ENCODE measurements at regions not wholly inside any gene's neighbourhood (a gene's known extent, or its start where the extent isn't known, plus 50 kb on each side); places are given as distances from the start of the nearest gene placed in this dataset.

DNA sequence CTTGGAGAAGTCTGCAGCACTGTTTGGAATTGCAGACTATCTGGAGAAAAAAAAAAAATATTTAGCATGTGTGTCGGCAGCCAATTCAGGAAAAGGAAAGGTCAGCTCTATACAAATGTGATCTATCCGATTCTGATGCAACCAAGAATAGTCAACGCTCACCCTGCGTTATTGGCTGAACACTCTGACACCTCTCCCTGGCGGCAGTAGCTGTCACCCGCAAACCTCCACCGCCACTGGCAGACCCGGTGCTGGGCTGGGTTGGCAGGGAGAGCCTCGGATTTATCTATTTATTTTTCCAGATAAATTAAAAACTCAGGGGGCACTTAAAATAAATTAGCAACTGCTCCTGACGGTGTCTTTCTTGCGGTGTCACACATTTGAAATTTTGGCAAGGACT is 409.7 kb downstream of the VRK1 start:
- DNase-seq (ENCODE audit: low spot score), result no peak

DNA sequence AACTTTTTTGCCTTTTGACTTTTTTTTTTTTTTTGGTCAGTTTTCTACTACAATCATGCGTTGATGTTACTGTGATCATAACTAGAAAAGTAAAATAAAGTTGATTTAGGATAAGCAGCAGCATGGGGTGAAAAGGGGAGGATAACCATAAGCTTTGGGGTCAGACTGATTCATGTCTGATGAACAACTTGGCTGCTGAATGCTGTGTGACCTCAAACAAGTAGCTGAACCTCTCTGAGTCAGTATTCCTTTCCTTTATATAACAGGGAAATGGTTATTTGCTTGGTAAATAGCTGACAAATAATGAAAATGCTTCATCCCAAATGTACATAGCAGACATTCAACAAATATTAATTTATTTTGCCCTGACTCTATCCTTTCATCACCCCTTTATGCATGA is 413.0 kb downstream of the VRK1 start:
- DNase-seq (ENCODE audit: low spot score), result no peak

DNA sequence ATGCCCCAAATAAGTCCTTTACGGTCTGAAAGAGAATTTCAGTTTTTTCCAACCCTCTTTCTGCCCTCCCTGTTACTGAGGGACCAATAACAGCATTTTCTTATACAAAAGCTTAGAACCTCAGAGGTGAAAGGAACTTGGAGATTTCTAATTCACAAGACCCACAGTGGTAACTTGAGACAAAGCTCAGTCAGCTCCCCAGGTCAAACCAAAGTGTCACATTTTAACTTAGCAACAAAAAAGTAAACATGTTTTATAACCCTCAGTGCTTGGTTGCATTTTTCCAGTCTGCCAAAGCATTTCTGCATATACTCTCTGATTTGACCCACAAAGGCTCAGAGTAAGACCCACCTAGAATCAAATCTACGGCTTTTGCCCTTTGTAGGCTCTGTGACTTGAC is 415.2 kb downstream of the VRK1 start:
- DNase-seq (ENCODE audit: low spot score), result no peak

DNA sequence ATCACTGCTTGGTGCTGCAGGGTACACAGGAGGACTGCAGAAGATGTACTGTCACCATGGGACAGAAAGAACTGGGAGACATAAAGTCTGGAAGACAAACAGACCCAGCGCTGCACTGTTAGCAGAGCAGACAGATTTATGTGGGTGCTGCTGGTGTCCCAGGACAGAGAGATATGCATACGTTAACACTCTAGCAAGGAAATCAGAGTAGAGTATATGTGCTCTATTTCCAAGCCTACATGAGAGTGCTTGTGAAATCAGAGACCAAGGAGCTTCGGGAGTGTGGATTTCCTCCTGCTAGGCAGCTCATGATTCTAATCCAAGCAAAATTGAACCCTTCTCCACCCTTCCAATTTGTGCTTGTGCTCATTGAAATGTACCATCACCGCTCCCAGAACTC is 416.5 kb downstream of the VRK1 start:
- no peak for DNase-seq (ENCODE audit: low spot score)

DNA sequence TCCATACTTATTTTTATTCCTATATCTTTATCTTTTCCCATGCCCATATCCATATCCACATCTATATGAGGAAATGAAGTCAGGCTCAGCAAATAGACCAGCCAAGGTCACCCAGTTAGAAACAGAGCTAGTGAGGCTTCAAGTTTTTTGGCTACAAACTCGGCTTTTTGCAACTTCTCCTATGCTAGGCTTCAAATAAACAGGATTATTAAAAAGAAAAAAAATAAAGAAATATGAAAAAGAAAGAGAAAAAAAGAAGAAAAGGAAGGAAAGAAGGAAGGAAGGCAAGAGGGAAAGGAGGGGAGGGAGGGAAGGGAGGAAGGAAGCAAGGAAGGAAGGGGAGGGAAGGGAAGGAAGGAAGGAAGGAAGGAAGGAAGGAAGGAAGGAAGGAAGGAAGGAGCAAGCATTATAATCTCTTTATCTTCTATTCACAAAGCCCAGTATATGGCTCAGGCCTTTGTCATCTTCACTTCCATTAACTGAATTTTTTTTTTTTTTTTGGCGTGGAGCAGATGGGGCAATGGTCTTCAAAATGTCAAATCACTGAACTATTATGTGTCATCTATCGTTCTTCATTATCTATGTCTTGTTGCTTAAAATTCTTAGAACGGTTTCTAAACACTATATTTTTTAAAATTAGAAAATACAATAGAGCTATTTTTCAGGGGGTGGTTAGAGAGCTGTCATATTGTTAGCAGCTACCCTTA is 418.2 kb downstream of the VRK1 start:
- no peak for DNase-seq (ENCODE audit: low spot score)

DNA sequence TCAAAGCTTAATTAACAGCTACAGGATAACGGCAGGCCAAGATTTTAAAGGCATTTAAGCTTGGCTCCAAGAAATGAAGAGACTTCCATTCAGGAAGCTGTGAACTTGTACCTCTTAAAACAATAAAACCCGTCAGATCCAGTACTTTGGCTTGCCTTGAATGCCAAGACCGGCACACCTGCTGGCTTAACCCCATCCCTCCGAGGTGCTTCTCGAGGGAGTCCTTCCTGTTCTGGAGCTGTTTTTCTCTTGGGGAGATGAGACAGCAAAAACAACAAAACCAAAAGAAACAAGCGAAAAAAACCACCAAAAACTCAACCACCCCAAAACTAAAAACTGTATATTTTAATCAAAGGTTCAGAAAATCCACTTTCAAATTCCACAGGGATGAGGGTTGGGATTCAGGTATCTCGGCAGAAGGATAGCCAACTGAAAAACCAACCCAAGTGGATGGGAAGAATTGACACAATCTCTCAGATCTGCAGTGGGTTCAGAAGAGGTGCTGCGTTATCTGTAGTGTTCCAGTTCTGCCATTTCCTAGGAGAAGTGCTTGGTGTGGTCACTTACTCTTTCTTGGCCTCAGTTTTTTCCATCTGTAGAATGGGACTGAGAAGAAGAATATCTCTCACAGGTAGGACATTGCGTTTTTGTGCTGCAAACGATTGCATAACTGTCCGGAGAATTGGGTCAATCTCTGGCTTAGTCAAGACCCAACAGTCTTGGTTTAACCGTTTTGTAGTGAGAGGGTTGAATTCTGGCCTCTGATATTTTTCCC is 420.1 kb downstream of the VRK1 start:
- no peak for DNase-seq (ENCODE audit: low spot score)

DNA sequence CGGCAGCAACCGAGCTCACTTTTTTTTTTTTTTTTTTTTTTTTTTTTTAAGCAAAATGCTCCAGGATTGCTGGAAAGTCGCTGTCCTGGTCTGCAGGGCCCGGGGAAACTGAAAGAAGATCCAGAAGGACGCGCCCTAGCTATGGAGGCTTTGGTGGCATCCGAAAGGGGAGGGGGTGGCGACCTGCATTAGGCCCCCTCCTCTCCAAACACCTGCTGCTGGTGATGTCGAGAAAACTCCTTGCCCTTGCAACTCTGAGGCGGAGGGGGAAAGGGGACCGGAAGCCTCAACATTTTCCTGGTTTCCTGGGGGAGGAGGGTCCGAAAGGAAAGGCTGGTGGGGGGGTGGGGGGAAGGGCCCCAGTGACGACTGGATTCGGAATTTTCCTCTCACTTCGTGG is 421.1 kb downstream of the VRK1 start:
- no peak for DNase-seq (ENCODE audit: low spot score)

DNA sequence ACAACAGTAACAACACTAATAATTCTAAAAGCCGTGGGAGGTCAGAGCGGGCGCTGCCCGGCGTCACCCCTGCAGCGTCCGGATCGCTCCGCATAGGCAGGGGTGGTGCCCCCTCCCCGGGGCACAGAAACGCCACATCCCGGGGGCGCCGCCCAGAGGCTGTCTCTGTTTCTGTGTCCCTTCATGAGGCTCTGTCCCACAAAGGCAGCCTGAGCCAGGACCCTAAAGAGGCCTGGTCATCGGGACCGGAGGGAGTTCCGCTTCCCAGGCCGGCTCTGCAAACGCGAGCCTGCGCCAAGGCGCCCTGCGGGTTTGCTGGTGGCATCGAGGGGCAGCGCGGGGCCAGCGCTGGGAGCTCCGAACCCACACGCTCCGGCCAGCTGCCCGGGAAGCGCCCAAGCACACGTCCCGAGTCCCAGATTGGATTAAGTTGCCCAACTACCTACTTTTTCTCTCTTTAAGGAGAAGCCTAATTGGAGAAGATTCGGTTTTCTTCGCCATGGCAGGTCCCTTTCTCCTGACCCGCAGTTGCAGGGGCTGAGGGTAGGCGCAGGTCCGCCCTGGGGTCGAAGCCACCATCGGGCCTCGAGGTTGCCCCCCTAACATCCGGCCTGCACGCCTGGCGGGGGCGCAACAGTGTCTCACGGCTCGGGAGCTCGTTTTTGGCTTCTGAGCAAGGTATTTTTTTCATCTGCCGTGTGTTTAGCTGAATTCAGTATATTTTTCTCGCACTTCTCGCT is 421.7 kb downstream of the VRK1 start:
- no peak for DNase-seq (ENCODE audit: low spot score)

DNA sequence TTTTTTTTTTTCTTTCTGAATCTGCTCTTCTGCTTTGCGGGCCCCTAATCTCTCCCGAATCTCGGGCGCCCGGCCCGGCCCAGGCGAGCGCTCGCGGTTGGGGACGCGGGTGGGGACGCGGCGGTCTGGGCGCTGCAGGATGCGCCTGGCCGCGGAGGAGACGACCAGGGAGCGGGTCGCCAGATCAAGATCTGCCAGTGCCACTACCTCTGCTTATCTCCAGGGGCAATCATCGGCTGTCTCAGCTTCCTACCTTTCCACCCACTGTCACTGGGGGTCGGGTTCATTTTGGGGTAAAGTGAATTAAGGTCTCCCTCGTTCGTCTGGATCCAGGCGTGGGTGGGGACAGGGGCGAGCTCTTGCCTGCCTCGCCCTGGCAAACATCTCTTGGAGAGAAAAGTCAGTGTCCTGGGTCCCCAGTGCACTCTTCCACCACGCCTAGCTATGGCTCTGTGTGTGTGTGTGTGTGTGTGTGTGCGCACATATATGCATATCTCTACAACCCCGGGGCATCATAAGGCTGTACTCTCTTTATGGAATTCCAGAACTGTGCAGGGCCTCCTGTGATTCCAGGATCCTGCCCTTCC is 422.3 kb downstream of the VRK1 start:
- DNase-seq (ENCODE audit: low spot score), result no peak

DNA sequence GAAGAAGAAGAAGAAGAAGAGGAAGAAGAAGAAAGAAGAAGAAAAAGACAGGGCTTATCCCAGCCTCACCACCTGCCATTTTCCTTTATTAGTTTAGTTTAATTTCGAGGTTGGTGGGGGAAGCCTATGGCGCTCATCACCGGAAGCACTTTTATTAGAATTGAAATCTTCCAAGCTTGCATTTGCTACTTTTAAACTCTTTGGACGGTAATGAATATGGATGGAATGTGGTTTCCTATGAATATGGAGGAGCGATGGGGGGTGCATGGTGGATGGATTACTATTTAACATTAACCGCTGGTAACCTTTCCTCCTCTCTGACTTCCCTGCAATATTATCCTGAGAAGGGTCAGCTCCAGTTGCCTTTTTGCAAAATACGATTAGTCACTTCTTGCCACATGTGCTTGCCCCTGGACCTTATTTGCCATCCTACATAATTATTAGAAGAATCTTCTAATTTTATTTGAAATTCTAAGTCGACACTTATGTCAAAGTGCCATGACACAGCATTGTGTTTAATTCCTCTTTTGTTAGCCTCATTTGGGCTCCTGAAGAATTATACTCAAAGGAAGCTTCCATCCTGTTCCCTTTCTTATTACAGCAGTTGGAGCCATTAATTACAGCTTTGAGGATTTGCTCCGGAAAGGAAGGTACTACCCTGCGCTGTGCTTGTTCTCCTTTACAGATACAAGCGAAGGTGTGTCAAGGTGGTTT is 424.5 kb downstream of the VRK1 start:
- DNase-seq (ENCODE audit: low spot score), result no peak

DNA sequence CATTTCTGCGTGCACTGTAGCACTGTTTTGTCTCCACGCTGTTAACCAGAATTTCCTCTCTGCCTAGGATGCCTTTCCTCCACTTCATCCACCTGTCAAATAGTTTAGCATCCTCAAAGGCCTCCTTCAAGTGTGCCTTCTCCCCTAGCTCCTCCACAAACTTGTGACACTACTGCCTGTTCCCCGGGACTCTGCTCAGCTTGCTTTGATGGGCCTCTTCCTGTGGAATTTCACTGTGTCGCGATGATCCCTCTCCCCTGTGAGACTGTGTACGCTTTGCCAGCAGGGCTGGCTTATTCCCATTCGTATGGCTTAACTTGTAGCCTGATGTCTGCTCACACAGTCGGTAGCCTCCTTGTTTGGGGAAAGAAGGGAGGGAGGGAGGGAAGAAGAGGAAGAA is 426.8 kb downstream of the VRK1 start:
- DNase-seq (ENCODE audit: low spot score), result no peak

DNA sequence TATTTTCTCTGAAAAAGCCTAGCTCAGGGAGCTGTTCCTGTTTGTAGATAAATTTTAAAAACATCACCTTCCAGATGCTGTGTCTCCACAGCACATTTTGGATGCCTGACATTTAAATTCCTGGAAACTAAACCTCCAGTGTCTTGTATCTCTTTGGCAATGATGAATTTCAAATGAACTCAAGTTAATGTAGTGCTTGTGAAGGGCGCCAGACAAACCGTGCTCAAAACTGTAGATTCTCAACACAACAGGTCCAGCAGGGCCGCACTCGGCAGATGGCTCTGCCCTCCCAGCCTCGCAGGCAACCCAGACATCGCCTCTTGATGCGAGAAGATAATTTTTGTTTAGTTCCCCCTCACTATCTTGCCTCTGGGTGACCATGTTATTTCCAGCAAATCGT is 432.9 kb downstream of the VRK1 start:
- DNase-seq (ENCODE audit: low spot score), result no peak

DNA sequence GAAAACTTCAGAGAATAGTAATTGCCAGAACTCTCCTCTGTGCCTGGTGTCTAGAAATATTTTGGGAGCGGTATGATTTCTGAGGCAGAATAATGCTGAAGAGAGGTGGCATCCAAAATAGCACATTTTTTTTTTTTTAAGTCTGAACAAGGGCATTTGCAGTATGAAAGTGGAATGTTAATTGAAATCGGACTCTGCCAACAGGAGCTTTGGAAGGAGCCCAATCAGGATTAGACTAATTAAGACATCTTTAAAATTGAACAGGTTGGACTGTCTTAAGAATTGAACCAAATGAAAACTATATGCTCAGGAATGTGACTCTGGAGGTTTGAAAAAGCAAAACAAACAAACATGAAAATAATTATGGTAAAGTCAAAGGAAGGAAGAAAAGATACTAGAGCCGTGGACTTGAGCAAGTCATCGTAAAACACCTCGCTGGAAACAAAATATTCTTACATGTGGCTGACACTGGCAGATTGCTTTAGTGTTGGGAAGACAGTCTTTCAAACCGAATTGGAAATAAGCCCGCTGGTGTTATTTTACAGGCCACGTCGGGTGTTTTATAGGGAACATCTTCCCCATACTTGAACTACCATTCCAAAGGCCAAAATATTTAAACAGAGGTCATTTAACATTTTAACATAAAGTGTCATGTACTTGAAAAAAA is 436.3 kb downstream of the VRK1 start:
- DNase-seq (ENCODE audit: low spot score), result no peak

DNA sequence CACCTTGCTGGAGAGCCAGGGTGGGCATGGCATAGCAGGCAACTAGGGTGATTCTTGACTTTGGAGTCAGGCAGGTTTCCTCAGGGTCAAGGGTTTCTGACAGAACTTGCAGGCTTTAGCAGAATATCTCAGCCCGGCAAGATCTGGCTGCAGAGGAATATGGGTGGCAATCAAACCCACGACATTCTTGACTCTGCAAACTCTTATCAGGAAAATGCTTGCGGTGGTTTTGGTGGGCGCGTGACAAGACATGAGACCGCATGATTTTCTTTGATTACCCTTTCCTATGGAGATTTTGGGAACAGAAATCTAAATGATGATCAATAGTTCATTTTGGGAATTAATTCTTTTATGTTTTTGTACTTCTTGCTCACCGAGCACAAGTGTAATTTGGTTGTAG is 449.5 kb downstream of the VRK1 start:
- DNase-seq (ENCODE audit: low spot score), result no peak

DNA sequence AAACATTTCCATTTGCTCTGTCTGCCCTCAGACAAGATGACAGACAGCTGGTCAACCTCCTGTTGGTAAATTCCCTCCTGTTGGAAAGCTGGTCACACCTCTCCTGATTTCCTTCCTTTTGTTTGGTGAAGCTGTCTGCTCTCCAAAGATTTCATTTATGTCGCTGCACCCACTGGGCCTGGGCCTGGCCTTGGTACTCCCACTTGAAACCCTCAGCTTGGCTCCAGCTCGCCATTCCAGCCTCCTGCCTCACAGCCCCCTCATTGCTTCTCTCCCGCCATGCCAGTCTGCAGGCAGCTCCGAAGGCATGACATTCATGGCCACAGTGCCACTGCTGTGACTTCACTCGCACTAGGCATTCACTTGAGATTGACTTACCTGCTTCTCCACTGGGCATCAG is 451.8 kb downstream of the VRK1 start:
- no peak for DNase-seq (ENCODE audit: low spot score)

DNA sequence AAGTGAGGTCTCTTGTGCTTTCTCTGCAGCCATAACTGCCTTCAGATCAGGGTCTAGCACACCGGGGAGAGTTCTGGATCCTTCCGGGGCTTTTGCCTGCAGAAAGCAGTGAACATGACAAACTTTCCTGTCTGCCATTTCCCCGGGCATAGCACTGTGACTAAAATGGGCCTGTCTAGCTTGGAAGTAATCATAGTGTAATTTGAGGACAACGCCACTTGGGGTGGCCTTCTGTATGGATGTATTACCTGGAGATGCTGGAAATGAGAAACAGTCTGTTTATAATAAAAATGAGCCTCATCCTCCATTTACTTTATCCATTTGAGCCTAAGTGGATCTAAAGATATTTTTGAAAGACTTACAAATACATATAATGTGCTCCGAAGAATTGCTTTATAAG is 453.7 kb downstream of the VRK1 start:
- no peak for DNase-seq (ENCODE audit: low spot score)

DNA sequence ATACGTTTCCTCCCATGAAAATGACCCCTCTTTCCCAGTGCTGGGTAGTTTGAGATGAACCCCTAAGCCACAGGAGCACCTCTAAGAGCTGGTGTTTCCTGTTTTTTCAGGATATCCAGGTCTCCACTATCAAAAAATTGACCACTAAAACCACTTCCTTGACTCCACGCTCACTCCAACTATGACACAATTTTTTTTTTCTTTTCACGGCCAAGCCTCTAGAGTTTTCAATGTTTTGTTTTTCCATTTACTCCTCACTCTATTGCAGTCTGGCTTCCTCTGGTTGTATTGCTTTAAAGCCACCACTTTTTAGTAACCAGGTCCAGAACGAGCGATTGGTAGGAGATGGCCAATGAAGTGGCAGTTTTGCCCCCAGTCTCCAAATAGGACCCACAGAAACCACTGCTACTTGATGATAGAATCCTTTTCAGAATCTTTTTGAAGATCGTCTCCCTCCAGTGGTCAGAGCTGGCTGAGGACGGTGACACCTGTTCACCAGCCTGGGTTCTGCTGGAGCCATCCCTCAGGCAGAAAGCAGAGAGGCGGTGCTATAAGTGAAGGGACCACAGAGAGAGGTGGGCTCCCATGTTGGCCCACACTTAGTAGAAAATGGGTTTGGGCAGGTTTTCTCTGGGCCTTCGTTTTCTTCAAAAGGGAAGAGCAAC is 454.4 kb downstream of the VRK1 start:
- no peak for DNase-seq (ENCODE audit: low spot score)

DNA sequence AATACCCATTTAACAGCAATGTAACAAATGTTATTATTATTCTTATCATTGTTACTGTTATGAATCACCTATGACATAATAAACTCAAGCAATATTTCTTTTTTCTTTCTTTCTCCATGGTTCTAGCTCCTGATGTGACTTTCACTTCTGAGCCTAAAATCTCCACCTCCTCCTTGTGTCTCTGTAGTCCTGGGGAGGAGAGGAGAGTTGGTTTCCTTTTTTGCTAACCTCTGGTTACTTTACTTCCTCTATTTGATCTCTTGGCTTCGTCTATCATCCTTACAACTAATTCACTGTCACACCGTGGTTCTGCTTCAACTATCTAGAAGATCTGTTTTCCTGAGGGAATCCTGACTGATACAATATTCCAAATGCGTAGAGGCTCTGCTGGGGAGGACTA is 456.6 kb downstream of the VRK1 start:
- no peak for DNase-seq (ENCODE audit: low spot score)

DNA sequence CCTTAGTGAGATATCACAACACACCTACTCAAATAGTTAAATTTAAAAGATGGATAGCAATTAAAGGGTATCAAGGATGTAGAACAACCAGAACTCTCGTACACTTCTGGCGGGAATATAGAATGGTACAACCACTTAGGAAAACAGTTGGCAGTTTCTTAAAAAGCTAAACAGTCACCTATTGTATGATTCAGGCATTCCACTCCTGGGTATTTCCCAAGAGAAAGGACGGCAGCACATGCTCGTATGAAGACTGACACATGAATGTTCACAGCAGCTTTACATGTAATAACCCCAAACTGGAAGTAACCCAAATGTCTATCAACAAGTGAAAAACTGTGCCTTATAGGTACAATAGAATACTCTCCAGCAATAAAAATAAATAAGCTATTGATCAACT is 465.2 kb downstream of the VRK1 start:
- DNase-seq (ENCODE audit: low spot score), result no peak

DNA sequence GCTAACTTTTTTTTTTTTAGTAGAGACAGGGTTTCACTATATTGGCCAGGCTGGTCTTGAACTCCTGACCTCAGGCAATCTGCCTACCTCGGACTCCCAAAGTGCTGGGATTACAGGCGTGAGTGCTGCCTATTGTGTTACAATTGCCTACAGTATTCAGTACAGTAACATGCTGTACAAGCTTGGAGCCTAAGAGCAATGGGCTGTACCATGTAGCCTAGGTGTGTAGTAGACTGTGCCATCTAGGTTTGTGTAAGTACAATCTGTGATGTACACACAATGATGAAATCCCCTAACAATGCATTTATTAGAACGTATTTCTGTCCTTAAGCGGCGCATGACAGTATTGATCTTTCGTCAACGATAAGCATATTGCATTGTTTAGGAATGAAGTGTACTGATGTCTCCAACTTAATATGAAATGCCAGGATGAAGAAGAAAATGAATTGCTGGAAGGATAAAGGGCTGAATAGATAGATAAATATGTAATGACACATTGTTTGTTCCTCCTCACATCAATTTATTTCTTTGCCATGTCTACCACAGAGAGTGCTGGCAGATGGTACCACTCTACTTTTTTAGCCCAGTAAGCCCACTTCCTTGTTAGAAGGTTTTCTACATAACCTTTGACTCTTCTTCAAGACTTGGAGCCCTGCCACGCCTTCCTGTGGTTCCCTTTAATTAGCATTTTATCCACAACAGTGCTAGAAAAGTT is 467.5 kb downstream of the VRK1 start:
- DNase-seq (ENCODE audit: low spot score), result no peak
